ENCODE measurements at regions not wholly inside any gene's neighbourhood (a gene's known extent, or its start where the extent isn't known, plus 50 kb on each side); places are given as distances from the start of the nearest gene placed in this dataset.

DNA sequence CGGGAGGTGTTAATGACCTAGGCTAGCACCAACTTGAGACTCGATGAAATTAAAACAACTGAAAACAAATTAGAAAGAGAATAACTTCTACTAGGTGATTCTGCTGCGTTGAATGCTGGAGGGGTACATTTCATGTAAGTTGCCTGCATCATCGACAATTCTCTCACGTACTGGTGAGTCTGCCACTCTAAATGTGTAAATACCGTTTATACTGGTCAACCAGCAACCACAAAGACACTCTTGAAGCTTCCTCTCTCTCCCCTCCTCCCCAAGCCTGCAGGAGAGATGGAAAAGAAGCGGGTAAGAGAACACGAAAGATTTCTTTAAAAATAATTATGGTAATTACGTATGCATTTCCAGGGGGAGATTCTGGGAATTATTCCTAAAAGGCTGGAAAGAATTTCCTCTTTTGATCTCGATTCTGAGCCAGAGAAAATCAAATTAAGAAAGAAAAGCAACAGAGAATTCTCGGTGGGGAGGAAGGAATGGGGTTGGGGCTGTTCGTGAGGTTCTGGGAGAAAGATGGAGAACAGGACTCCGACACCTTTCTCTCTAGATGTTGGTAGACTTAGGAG is 68.6 kb upstream of the MRTFB start:
- ATAC-seq (no peak), DNase-seq (ENCODE audit: low spot score) (no peak)
- H3K36me3 Mint-ChIP-seq: no peaks in the 10 kb centered on the region
- no peak overlapping the region for H3K27ac Mint-ChIP-seq
- peaks cover 0 to 4% of the 10 kb centered on the region in 2 donors for H3K4me1 Mint-ChIP-seq (ENCODE audit: low read depth in 2 of 2)
- peaks cover 18 to 31% of the 10 kb centered on the region in 2 donors for H3K27me3 Mint-ChIP-seq
- no peak overlapping the region for H3K4me3 Mint-ChIP-seq
- no peaks in the 10 kb centered on the region for H3K9me3 Mint-ChIP-seq

DNA sequence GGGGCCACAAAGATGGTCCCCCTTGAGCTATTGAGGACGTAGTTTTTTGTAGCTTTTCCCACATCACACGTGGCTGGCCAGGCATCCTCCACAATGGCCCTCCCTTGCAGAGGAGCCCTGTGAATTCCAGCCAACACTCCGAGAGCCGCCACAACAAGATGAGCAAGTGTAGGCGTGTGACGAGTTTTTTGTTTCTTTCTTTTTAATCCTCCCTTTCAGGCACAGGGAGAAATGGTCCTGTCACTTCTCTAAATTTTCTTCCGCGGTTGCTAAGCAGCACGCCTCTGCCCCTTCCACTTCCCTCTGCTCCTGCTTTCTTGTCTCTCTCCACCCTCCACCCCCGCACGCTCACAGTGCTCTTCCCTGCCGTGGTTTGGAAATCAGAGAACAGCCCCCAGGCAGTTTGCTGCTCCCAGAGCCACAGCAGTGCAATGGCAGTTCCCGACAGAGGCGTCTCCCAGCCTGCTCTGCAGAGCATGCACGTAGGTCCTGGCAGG is 68.0 kb upstream of the MRTFB start:
- peaks cover 16 to 32% of the 10 kb centered on the region in 2 donors for H3K27me3 Mint-ChIP-seq
- DNase-seq (ENCODE audit: low spot score) (no peak), ATAC-seq (no peak)
- H3K9me3 Mint-ChIP-seq: no peaks in the 10 kb centered on the region
- no peak overlapping the region for H3K27ac Mint-ChIP-seq
- H3K4me1 Mint-ChIP-seq (ENCODE audit: low read depth in 2 of 2): peaks cover 0 to 4% of the 10 kb centered on the region in 2 donors
- no peaks in the 10 kb centered on the region for H3K36me3 Mint-ChIP-seq
- no peak overlapping the region for H3K4me3 Mint-ChIP-seq

DNA sequence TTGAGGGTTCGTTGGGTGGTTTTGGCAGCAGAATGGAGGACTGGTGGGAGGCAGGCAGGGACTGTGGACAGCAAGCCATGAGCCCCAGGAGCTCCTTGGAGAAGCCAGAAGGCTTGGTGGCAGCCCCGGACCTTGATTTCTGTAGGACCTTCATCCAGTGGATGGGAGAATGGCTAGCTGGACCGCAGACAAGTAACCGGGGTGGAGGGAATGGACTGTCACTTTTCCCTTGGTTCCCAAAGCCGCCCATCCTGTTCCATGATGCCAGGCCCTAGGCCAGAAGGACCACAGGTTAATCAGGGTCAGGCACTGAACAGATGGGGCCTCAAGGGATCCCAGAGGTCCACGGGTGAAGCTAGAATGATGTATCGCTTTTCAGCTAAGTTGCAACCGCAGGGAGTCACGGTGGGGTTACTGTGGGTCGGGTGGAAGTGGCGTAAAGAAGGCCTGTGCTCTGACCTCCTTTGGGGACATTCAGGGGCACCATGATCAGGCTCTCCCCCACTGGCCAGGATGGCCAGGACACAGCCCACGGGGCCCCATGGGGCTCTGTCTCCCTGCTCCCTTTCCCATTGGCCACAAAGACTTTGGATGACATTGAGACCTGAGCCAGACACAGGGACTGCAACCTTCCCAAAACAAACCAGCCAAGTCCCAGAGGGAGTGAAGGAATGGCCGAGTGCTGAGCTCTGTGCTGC is 66.9 kb upstream of the MRTFB start:
- Mint-ChIP-seq H3K4me3 (no peak overlapping the region), H3K9me3 (no peaks in the 10 kb centered on the region), H3K4me1 (ENCODE audit: low read depth in 2 of 2) (peaks cover 0 to 4% of the 10 kb centered on the region in 2 donors), H3K27me3 (peaks cover 11 to 32% of the 10 kb centered on the region in 2 donors), H3K27ac (no peak overlapping the region), H3K36me3 (no peaks in the 10 kb centered on the region)
- ATAC-seq: peak in 1 of 2 donors; percentile 48
- no peak for DNase-seq (ENCODE audit: low spot score)

DNA sequence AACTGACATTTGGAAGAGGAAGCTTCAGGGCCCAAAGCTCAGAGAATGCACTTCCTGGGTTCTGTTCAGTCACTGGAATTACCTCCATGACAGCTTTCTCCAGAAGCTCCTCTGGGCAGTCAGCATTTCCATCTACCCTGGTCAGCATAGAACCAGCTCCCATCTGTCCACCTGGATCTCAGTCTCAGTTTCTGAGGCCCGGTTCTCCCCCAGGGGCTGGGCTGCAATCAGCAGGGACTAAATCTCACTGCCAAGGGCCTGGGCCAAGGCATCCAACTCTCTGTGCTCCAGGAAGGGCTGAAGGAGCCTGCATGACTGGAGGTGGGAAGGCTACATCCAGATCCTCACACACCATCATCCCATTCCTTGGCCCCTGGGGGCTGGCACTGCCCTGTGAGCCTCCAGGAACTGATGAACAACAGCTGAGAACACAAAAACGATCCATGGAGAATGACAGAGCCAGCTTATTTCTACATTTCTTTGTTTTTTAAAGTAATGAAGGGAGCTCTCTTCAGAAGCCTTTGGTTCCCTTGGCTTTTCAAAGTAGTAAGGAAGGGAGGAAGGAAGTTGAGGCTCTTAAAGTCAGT is 66.3 kb upstream of the MRTFB start:
- Mint-ChIP-seq H3K27ac (no peak overlapping the region), H3K36me3 (no peaks in the 10 kb centered on the region), H3K4me3 (no peak overlapping the region), H3K27me3 (peaks cover 17 to 38% of the 10 kb centered on the region in 2 donors), H3K4me1 (ENCODE audit: low read depth in 2 of 2) (peaks cover 0 to 4% of the 10 kb centered on the region in 2 donors), H3K9me3 (no peaks in the 10 kb centered on the region)
- DNase-seq (ENCODE audit: low spot score) (no peak), ATAC-seq (peak in 1 of 2 donors; percentile 26)

DNA sequence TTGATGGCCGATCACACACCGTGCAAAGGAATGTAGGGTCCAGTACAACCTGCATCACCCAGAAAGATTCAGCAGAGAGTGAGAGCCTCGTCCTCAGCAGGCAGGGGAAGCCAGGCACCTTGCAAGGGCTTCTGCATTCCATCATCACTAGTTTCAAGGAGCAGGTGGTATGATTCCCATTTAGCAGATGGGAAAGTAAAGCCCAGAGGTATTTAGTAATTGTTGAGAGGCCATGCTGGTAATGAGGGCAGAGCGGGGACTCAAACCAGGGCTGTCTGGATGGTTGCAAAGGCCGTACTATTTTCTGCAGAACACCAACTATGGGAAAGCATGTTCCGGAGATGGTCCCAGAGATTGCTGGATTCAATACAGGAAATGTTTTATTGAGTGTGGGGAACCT is 65.8 kb upstream of the MRTFB start:
- no peaks in the 10 kb centered on the region for H3K9me3 Mint-ChIP-seq
- H3K36me3 Mint-ChIP-seq: no peaks in the 10 kb centered on the region
- peaks cover 17 to 40% of the 10 kb centered on the region in 2 donors for H3K27me3 Mint-ChIP-seq
- ATAC-seq (no peak), DNase-seq (ENCODE audit: low spot score) (no peak)
- H3K4me1 Mint-ChIP-seq (ENCODE audit: low read depth in 2 of 2): peaks cover 0 to 4% of the 10 kb centered on the region in 2 donors
- no peak overlapping the region for H3K4me3 Mint-ChIP-seq
- no peak overlapping the region for H3K27ac Mint-ChIP-seq

DNA sequence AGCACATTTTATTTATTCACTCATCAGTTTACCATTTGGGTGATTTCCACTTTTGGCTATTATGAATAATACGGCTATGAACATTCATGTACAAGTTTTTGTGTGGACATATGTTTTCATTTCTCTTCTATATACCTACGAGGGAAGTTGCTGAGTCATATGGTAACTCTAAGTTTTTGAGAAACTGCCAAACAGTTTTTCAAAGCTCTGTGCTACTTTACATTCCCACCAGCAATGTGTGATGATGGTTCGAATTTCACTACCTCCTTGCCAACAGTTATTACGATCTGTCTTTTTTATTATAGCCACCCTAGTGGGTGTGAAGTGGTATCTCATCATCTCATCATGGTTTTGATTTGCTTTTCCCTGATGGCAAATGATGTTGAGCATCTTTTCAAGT is 63.7 kb upstream of the MRTFB start:
- ATAC-seq: no peak
- H3K4me3 Mint-ChIP-seq: no peak overlapping the region

DNA sequence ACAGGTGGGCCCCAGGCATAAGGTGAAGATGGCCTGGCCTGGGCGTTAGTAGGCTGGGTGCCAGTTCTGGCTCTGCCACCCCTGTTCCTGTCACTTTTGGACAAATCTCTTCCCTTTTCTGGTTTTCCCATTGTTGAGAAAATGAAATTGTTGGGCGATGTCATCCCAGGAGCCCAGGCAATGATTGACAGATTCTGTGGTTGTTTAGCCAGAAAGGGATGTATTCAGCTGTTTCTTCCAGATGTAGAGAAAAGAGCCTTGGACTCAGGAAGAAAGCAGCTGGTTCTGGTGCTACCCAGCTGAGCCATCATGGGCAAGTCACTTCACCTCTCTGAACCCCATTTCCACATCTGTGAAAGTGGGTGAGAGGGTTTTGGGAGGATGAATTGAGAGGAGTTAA is 60.1 kb upstream of the MRTFB start:
- no peak overlapping the region for H3K27ac Mint-ChIP-seq
- no peaks in the 10 kb centered on the region for H3K9me3 Mint-ChIP-seq
- DNase-seq (ENCODE audit: low spot score): no peak
- ATAC-seq: no peak
- no peaks in the 10 kb centered on the region for H3K4me1 Mint-ChIP-seq (ENCODE audit: low read depth in 2 of 2)
- H3K27me3 Mint-ChIP-seq: peaks cover 23 to 30% of the 10 kb centered on the region in 2 donors
- H3K36me3 Mint-ChIP-seq: no peaks in the 10 kb centered on the region
- no peak overlapping the region for H3K4me3 Mint-ChIP-seq

More for the DNA sequence above, 63.7 kb upstream of the MRTFB start:
- H3K27me3 Mint-ChIP-seq: peaks cover 23 to 34% of the 10 kb centered on the region in 2 donors
- peaks cover 0 to 4% of the 10 kb centered on the region in 2 donors for H3K4me1 Mint-ChIP-seq (ENCODE audit: low read depth in 2 of 2)
- H3K36me3 Mint-ChIP-seq: no peaks in the 10 kb centered on the region
- no peaks in the 10 kb centered on the region for H3K9me3 Mint-ChIP-seq
- H3K27ac Mint-ChIP-seq: no peak overlapping the region
- no peak for DNase-seq (ENCODE audit: low spot score)

DNA sequence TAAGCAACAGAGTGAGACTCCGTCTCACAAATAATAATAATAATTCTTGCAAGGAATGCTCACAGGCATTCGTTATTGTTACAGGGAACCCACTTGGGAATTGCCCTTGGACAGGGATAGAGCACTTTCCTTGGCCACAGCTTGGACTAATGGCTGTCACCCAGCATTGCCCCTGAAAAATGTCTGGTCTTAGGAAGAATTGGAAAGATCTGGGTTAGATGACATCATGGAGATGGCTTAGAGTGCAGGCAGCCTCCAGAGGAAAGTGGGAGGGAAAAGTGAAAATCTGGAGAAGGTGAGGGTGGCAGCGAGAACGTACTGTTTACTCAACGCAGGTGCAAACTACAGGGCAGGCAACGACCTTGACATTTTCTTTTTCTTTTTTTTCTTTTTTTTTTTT is 59.3 kb upstream of the MRTFB start:
- Mint-ChIP-seq H3K4me3 (no peak overlapping the region), H3K36me3 (no peaks in the 10 kb centered on the region), H3K27me3 (peaks cover 23 to 31% of the 10 kb centered on the region in 2 donors), H3K27ac (no peak overlapping the region), H3K9me3 (no peaks in the 10 kb centered on the region), H3K4me1 (ENCODE audit: low read depth in 2 of 2) (no peaks in the 10 kb centered on the region)
- no peak for DNase-seq (ENCODE audit: low spot score)
- ATAC-seq: no peak

DNA sequence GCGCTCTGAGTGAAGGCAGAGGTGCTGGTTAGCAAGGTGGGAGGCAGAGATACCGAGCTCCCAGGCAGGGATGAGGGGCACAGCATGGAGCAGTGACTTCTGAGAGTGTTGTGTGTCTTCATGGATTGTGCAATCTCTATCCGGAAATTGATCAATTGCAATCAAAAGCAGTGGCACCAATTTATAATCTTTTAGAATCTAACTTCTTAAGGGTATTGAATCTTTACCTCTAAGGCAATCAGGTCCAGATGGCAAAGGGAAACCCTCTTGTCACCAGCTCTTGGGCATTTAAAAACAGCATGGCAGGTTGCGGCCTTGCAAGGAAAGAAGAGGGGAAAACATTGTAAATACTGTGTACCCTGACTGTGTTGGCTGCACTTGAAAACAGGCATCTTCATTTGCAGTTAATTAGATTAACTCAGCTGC is 58.0 kb upstream of the MRTFB start:
- Mint-ChIP-seq H3K27me3 (peaks cover 13 to 24% of the 10 kb centered on the region in 2 donors), H3K9me3 (no peaks in the 10 kb centered on the region)
- no peak for ATAC-seq

DNA sequence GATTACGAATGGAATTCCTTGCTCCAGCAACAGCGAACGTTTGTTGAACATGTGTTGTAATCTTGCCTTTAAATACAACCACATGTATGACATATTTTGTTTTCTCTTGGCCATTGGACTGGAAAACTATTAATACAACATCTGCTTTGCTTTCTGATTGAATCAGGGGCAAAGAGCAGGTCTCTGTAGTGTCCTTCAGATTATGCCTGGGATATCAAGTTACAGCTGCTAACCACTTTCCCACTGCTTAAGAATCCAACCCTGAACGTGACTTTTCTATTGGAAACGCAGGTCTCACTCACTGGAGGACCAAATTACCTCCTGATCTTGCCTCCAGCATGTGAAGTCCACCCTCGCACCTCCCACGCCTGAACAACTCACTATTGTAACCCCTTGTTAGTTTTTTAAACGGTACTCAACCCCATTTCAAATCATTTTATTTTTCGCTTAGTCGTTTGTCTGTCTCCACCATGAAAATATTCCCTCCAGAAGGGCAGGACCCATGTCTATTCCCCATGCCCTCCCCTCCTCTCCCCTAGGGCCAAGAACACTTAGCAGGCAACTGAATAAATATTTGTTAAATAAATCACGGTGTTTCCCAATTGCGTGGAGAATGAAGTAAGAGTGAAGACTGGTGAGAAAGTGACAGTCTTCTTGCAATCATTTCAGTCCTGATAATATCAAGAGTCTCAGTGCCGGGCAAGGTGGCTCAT is 57.4 kb upstream of the MRTFB start:
- Mint-ChIP-seq H3K9me3 (no peaks in the 10 kb centered on the region), H3K27me3 (peaks cover 13 to 22% of the 10 kb centered on the region in 2 donors), H3K4me1 (ENCODE audit: low read depth in 2 of 2) (no peaks in the 10 kb centered on the region), H3K36me3 (no peaks in the 10 kb centered on the region), H3K27ac (no peak overlapping the region), H3K4me3 (no peak overlapping the region)
- ATAC-seq (no peak), DNase-seq (ENCODE audit: low spot score) (no peak)

More for the DNA sequence above, 58.0 kb upstream of the MRTFB start:
- H3K36me3 Mint-ChIP-seq: no peaks in the 10 kb centered on the region
- no peak overlapping the region for H3K4me3 Mint-ChIP-seq
- no peaks in the 10 kb centered on the region for H3K4me1 Mint-ChIP-seq (ENCODE audit: low read depth in 2 of 2)
- DNase-seq (ENCODE audit: low spot score): no peak
- H3K27ac Mint-ChIP-seq: no peak overlapping the region

DNA sequence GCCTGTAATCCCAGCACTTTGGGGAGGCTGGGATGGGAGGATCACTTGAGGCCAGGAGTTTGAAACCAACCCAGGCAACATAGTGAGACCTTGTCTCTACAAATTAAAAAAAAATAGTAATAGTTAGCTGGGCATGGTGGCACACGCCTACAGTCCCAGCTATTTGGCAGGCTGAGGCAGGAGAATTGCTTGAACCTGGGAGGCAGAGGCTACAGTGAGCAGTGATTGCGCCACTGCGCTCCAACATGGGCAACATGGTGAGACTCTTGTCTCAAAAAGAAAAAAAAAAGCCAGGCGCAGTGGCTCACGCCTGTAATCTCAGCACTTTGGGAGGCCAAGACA is 56.9 kb upstream of the MRTFB start:
- no peaks in the 10 kb centered on the region for H3K36me3 Mint-ChIP-seq
- no peaks in the 10 kb centered on the region for H3K4me1 Mint-ChIP-seq (ENCODE audit: low read depth in 2 of 2)
- H3K9me3 Mint-ChIP-seq: no peaks in the 10 kb centered on the region
- no peak overlapping the region for H3K27ac Mint-ChIP-seq
- ATAC-seq (no peak), DNase-seq (ENCODE audit: low spot score) (no peak)
- H3K4me3 Mint-ChIP-seq: no peak overlapping the region
- peaks cover 11 to 21% of the 10 kb centered on the region in 2 donors for H3K27me3 Mint-ChIP-seq

DNA sequence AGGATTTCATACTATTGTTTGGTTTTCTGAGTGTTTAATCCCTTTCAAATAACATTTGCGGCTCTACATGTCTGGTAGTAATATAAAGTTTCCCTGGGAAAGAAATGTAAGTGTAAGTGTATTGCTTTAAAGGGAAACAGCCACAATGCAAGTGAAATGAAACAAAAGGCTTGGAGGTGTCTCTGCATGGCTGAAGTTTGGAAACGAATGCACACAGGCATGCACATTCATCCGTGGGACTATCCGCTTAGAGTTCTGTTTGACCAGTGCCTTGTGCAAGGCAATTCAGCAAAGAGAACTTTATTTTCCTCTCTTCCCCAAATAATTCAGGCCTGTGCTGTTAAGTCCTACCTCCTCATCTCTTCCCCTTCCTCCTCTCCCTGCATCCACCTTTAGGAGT is 56.1 kb upstream of the MRTFB start:
- Mint-ChIP-seq H3K4me3 (no peak overlapping the region), H3K27me3 (peaks cover 6 to 13% of the 10 kb centered on the region in 2 donors), H3K4me1 (ENCODE audit: low read depth in 2 of 2) (no peaks in the 10 kb centered on the region), H3K27ac (no peak overlapping the region), H3K9me3 (no peaks in the 10 kb centered on the region), H3K36me3 (no peaks in the 10 kb centered on the region)
- ATAC-seq (no peak), DNase-seq (ENCODE audit: low spot score) (no peak)

DNA sequence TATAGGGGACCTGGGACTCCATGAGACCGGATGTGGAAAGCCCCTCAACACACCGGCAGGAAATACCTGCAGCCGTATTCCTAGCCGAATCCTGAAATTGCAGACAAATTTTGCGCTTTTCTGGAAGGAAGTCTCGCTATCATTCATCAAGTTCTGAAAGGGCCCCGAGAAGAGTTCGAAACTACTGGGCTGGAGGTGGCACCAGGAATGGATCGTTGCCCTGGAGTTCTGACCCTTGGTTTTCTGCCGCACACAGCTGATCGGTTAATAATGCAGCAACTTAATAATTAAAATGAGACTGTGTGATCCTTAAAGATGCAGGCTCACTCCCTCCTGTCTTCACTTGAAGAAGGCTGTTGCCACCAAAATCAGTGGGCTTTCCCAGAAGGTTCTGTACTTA is 55.7 kb upstream of the MRTFB start:
- Mint-ChIP-seq H3K36me3 (no peaks in the 10 kb centered on the region), H3K27ac (no peak overlapping the region), H3K4me3 (no peak overlapping the region), H3K27me3 (peaks cover 6 to 13% of the 10 kb centered on the region in 2 donors), H3K9me3 (no peaks in the 10 kb centered on the region), H3K4me1 (ENCODE audit: low read depth in 2 of 2) (no peaks in the 10 kb centered on the region)
- no peak for DNase-seq (ENCODE audit: low spot score)
- no peak for ATAC-seq

DNA sequence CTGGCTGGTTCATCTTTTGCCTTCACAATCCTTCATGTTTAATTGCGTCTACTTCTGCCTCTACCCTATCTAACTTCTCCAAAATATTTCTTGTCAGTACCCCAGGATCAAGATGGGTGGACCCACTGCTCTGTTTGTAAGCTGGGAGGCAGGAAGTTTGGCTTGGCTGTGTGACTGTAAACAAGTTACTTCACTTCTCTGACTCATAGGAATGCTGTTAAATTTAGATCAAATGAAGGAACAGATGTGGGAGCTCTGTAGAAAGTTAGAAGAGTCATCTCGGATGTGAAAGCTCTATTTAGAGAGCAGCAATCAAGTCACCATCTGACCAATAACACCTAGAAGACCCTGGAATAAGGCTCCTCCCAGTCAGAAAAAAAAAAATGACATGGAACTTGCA is 55.2 kb upstream of the MRTFB start:
- ATAC-seq (no peak), DNase-seq (ENCODE audit: low spot score) (no peak)
- Mint-ChIP-seq H3K27ac (no peak overlapping the region), H3K27me3 (peaks cover 6 to 13% of the 10 kb centered on the region in 2 donors), H3K36me3 (no peaks in the 10 kb centered on the region), H3K9me3 (no peaks in the 10 kb centered on the region), H3K4me3 (no peak overlapping the region), H3K4me1 (ENCODE audit: low read depth in 2 of 2) (no peaks in the 10 kb centered on the region)

Measured in natural killer cell treated with Interleukin-12 subunit alpha and Interleukin-12 subunit beta and Interleukin-15 and Interleukin-18, amount 100 ng/mL, for 72 hours (primary cell).